Lung microvascular endothelial cell (primary cell): ENCODE measurements at regions not wholly inside any gene's neighbourhood (a gene's known extent, or its start where the extent isn't known, plus 50 kb on each side); places are given as distances from the start of the nearest gene placed in this dataset.
A peak's percentile ranks its signal among the peaks of the same experiment; 100 is the strongest.
"Not testable (repeated sequence)": the region's sequence is repeated elsewhere in the genome, so short reads cannot be mapped to it uniquely, and the experiment has no call there.

Experiments used
- DNase-seq, 2 donors: peaks; one replicate each; pipeline versions ENCODE4 v3.0.0 to v3.0.0-alpha.2; 2010; ENCODE audit warnings: low read depth in 2 of 2

DNA sequence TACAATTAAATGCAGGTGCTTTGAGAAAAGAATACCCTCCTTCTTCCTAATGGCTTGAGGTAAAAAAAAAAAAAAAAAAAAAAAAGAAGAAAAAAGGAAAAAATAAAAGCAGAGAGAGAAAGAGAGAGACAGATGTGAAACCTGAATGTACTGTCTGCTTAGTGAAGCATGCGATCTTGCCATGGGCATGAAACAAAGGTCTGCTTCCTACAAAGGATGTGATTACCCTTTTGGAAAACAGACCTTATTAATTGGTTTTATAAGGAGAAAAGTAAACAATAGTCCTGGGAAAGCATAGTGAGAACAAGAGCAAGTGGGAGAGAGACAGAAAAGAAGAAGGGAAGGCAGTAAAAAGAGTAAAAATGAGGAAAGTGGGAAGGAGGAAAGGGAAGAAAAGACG, 526.1 kb upstream of the PABPC4L start:
- DNase-seq: no peak

- no peak for DNase-seq
These were observed 520.7 kb upstream of the PABPC4L start for GRCh38 chr4:134722306-134722705.

DNA sequence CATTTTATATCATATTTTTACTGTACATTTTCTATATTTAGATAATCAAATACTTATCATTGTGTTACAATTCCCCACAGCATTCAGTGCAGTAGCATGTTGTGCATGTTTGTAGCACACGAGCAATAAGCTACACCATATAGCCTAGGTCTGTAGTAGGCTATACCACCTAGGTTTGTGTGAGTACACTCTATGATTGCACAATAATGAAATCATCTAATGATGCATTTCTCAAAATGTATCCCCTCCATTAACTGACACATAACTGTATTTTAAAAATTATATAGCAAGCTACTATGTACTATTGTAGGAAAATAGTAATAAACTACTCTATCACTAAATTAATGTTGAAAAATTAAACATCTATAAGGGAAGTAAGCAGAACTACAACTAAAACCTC, 518.4 kb upstream of the PABPC4L start:
- no peak for DNase-seq

- DNase-seq: no peak
These were observed 507.0 kb upstream of the PABPC4L start for GRCh38 chr4:134708616-134709015.

- DNase-seq: no peak
These were observed 506.4 kb upstream of the PABPC4L start for GRCh38 chr4:134708026-134708425.

DNA sequence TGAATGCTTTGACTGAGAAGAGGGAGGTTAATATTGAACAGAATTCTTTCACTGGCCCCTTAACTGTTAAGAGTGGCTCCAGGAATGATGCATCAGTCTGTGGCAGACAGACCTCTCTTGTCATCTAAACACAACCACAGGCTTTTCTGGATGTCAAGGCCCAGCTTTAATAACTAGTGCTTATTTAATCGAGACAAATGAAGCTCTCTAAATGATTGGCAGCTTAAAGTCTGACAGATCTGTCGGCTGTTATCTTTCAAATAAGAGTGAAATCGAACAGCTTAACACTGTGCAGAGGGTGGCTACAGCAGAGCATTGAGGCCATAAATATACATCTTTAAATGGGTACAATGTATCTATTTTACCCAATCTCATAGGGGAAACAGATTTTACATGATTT, 500.8 kb upstream of the PABPC4L start:
- DNase-seq: no peak

- DNase-seq: no peak
These were observed 498.7 kb upstream of the PABPC4L start for GRCh38 chr4:134700251-134700650.

DNA sequence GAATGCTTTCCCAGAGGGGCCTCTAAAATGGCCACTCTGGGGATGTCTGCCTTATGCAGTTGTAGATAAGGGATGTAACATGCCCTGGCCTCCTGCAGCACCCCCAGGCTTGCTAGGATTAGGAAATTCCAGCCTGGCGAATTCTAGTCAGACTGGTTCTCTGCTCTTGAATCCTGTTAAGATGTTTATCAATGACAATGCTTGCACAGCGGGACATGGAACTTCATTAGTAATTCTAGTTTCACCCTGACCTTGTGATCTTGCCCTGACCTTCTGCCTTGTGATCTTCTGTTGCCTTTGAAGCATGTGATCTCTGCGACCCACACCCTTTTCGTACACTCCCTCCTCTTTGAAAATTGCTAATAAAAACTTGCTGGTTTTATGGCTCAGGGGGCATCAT, 497.2 kb upstream of the PABPC4L start:
- DNase-seq: not testable (repeated sequence)

DNA sequence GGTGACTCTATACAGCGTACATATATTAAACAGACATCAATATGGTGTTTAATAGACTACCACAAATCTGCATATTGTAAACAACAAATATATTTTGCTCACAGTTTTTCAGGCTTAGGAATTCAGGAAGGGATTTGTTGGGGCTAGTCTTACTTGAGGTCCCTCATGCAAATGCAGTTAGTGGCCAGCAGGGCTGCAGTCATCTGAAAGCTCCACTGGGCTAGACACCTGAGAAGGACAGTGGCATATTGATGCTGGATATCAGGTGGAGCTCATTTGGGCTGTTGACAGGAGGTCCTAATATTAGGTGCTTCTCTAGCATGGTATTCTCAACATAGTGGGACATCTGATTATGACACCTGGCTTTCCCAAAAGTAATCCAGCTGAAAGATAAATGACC, 493.8 kb upstream of the PABPC4L start:
- no peak for DNase-seq

GRCh38 chr4:134691915-134692314, 490.3 kb upstream of the PABPC4L start:
- no peak for DNase-seq

DNA sequence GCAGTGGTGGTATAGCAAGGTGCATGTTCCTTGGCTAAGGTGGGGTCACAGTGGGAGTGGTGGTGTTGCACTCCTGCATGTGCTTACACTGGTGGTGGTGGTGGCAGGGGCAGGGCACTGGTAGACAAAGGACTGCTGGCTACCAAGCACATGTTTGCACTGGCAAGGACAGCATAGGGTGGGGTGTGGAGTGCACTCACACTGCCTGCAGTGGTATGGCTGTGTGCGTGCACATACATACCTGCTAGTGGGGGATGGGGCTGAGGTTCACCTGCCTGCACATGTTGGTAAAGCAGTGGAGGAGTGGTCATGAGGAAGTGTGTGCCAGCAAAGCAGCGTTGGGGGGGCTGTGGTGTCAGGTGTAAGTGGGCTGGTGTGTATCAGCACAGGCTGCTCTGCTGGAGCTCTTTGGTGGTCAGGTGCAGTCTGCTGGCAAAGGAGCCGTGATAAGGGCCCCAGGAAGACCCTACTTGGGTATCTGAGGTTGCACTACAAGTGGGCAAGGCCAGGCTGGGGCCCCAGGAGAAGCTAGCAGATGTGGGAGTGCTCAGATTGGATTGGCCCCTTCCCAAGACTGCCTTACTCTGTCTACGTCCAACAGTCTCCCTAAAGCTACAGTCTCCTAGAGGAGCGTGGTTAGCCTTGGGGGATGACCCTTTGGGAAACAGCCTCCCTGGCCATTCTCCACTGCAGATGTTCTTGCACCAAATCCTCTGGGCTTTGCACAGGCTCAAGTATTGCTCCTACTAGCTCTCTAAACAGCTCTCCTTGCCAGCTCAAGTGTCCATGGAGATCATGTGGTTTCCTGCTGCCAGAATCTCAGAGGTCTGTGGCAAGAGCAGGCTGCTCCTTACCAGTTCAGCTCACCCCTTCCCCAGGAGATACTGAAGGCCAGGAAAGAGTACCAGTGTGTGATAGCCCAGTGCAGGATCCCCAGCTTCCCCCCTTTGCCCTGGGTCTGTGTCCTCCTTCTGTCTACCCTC, 486.3 kb upstream of the PABPC4L start:
- no peak for DNase-seq

- no peak for DNase-seq
These were observed 475.7 kb upstream of the PABPC4L start for GRCh38 chr4:134677209-134677814.

DNA sequence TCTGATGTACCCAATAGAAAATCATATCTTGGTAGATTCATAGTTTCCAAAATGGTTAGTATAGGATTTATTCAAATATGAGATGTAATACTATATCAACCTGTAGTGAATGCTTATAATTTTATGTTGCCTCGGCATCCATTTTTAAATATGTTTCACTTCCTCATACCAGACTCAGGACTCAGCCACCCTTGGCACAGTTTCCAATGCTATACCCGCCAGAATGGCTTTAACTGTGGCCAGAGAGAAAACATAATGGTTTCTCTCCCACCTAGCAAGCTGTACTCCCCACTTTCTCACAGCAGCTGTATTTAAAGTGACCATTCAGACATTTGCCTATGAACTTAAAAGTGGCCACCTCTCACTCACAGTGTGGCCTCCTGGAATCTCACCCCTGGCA, 466.6 kb upstream of the PABPC4L start:
- DNase-seq: no peak

GRCh38 chr4:134666640-134667039, 465.1 kb upstream of the PABPC4L start:
- DNase-seq: no peak

DNA sequence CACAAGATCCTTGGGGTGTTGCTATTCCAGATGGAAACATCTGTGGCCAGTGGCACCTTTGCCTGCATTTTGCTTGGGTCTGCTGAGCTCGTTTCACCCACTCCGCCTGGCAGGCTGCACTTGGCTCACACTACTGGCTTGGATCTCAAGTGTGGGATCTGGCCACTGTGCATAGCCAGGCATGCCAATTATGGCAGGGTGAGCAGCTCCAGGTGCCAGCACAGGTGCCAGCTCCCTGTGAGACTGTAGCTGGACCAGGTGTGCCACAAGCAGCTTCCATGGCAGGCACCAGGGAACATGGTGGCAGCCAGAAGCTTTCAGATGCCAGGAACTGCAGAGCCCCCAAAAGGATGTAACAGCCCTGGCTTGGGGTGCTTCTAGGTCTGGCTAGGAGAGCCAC, 463.8 kb upstream of the PABPC4L start:
- no peak for DNase-seq

DNA sequence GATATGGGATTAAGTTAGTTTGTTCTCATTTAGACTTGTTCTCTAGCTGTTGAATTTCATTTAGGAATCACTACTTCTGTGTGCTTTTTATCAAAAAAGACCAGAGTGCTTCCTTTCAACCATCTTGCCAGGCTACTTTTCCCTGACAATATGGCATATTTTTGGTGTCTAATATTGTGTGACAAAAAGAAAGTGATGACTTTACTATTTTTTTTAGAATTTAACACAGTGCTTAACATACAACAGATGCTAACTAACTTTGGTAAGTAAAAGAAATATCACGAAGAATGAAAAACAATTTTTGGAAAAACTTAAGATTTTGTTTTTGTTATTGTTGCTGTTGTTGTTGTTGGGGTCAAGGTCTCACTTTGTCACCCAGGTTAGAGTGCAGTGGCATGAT, 462.2 kb upstream of the PABPC4L start:
- no peak for DNase-seq

DNA sequence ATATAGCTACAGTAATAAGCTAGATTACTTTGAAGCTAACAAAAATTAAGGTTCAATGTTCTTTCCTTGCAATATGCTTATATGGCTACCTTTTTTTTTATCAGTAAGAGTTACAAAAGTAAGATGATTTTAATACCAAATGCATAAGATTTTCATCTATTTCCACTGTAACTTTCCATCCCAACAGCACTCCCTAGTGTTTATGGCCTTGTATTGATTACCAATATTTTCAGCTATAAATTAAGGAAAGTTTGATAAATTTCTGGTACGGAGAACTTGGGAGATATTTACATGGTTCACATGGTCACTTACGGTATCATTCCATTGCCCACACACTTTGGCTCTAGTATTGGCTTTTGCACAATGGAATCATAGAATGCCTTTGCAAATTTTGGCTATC, 448.9 kb upstream of the PABPC4L start:
- DNase-seq: peak in 1 of 2 donors; percentile 1

GRCh38 chr4:134645778-134646177, 444.2 kb upstream of the PABPC4L start:
- DNase-seq: no peak

GRCh38 chr4:134636338-134637051, 434.9 kb upstream of the PABPC4L start:
- peak in 1 of 2 donors; percentile 53 for DNase-seq

DNA sequence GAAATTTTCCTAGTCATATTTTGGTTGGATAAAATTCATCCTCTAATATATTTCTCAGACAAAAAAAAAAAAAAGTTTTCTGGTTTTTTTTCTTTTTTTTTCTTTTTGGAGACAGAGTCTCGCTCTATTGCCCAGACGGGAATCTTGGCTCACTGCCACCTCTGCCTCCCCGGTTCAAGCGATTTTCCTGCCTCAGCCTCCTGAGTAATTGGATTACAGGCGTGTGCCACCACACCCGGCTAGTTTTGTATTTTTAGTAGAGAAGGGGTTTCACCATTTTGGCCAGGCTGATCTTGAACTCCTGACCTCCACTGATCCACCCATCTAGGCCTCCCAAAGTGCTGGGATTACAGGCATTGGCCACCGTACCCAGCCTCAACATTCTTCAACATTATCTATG, 432.7 kb upstream of the PABPC4L start:
- DNase-seq: no peak

- no peak for DNase-seq
These were observed 430.5 kb upstream of the PABPC4L start for GRCh38 chr4:134632056-134632455.

GRCh38 chr4:134628066-134628465, 426.5 kb upstream of the PABPC4L start:
- peak in 1 of 2 donors; percentile 4 for DNase-seq
